GM23338 (cell line): ENCODE measurements at regions not wholly inside any gene's neighbourhood (a gene's known extent, or its start where the extent isn't known, plus 50 kb on each side); places are given as distances from the start of the nearest gene placed in this dataset.

Source experiments
- ATAC-seq: fragments of 200-7000 bp; cut with Tn5 transposase; 3 replicates; pipeline ENCODE4 v1.9.1; 2020
- DNase-seq: peaks from one replicate; pipeline ENCODE4 v3.0.0-alpha.2; 2015; ENCODE audit warnings: low spot score
- H2AFZ ChIP-seq: fragments of 200-600 bp; sonication (generic); 2 replicates; pipeline ENCODE4 v1.8.0; 2016; ENCODE audit warnings: antibody characterized with exemption, mild to moderate bottlenecking, moderate library complexity
- H3F3A ChIP-seq: fragments of 200-600 bp; sonication (generic); replicated peaks from 2 replicates; pipeline ENCODE4 v1.8.0; 2017; ENCODE audit warnings: antibody characterized with exemption, mixed run types, low read depth
- H3K27ac ChIP-seq: fragments of 200-600 bp; sonication (generic); 2 replicates; pipeline ENCODE4 v1.6.1; 2016; ENCODE audit warnings: low read depth
- H3K27me3 ChIP-seq: fragments of 200-600 bp; sonication (generic); 2 replicates; pipeline ENCODE4 v1.8.0; 2016; ENCODE audit warnings: mild to moderate bottlenecking, mixed run types, moderate library complexity; ENCODE audit not compliant: insufficient read depth
- H3K36me3 ChIP-seq: fragments of 200-600 bp; sonication (generic); 2 replicates; pipeline ENCODE4 v1.8.0; 2016; ENCODE audit warnings: mild to moderate bottlenecking; ENCODE audit not compliant: insufficient read depth
- H3K4me1 ChIP-seq: fragments of 200-600 bp; sonication (generic); 2 replicates; pipeline ENCODE4 v1.8.0; 2016; ENCODE audit warnings: mild to moderate bottlenecking, moderate library complexity; ENCODE audit not compliant: insufficient read depth
- H3K4me2 ChIP-seq: fragments of 200-600 bp; sonication (generic); 2 replicates; pipeline ENCODE4 v1.7.1; 2017; ENCODE audit warnings: mixed run types
- H3K4me3 ChIP-seq: fragments of 200-600 bp; sonication (generic); 2 replicates; pipeline ENCODE4 v1.6.1; 2016; ENCODE audit warnings: mixed run types
- H3K79me2 ChIP-seq: fragments of 200-600 bp; sonication (generic); replicated peaks from 2 replicates; pipeline ENCODE4 v1.8.0; 2017; ENCODE audit warnings: mild to moderate bottlenecking; ENCODE audit not compliant: insufficient read depth
- H3K9me2 ChIP-seq: fragments of 200-600 bp; sonication (generic); 2 replicates; pipeline ENCODE4 v1.8.0; 2017; ENCODE audit not compliant: insufficient read depth
- H4K20me1 ChIP-seq: fragments of 200-600 bp; sonication (generic); replicated peaks from 2 replicates; pipeline ENCODE4 v1.8.0; 2017; ENCODE audit warnings: mild to moderate bottlenecking; ENCODE audit not compliant: insufficient read depth
- H3K27ac Mint-ChIP-seq: 2 replicates; pipeline ENCODE4 v1.8.0; 2020; ENCODE audit warnings: inconsistent platforms, mild to moderate bottlenecking, moderate library complexity, mixed read lengths
- H3K27me3 Mint-ChIP-seq: 3 replicates; pipeline ENCODE4 v1.8.0; 2022; ENCODE audit warnings: low read depth, mild to moderate bottlenecking, moderate library complexity, mixed read lengths, inconsistent platforms; ENCODE audit not compliant: insufficient read depth, poor library complexity
- H3K36me3 Mint-ChIP-seq: 3 replicates; pipeline ENCODE4 v1.8.0; 2021; ENCODE audit warnings: low read depth, mild to moderate bottlenecking, inconsistent platforms, moderate library complexity, mixed read lengths
- H3K4me1 Mint-ChIP-seq: 3 replicates; pipeline ENCODE4 v1.8.0; 2020; ENCODE audit warnings: mild to moderate bottlenecking, inconsistent platforms, mixed read lengths
- H3K4me3 Mint-ChIP-seq: 3 replicates; pipeline ENCODE4 v1.8.0; 2021; ENCODE audit warnings: moderate library complexity, mild to moderate bottlenecking, inconsistent platforms, mixed read lengths
- H3K9me3 Mint-ChIP-seq: 3 replicates; pipeline ENCODE4 v1.8.0; 2020; ENCODE audit warnings: moderate library complexity, mild to moderate bottlenecking, inconsistent platforms, mixed read lengths
- EZH2phosphoT487 ChIP-seq: fragments of 200-600 bp; sonication (generic); IDR thresholded peaks from one replicate; pipeline ENCODE4 v1.8.1; 2018; ENCODE audit warnings: antibody characterized with exemption; ENCODE audit not compliant: unreplicated experiment
- JUNB ChIP-seq: IDR thresholded peaks from one replicate; pipeline ENCODE4 v1.6.1; 2016; ENCODE audit warnings: antibody characterized with exemption; ENCODE audit not compliant: unreplicated experiment
- NANOG ChIP-seq: IDR thresholded peaks from 2 replicates; pipeline ENCODE4 v1.6.1; 2016; ENCODE audit warnings: antibody characterized with exemption, borderline replicate concordance
- POLR2AphosphoS5 ChIP-seq: IDR thresholded peaks from 2 replicates; pipeline ENCODE4 v1.6.1; 2016; ENCODE audit warnings: antibody characterized with exemption, low read depth
- STAT1 ChIP-seq: IDR thresholded peaks from one replicate; pipeline ENCODE4 v1.6.1; 2016; ENCODE audit warnings: antibody characterized with exemption; ENCODE audit not compliant: unreplicated experiment
- ZNF331 ChIP-seq: fragments of 250-450 bp; sonication (Bioruptor Pico); IDR thresholded peaks from 2 replicates; pipeline ENCODE4 v1.5.0; 2020; ENCODE audit warnings: low read depth, mild to moderate bottlenecking, moderate library complexity
- TF ChIP-seq, protein P1 (sequence below): IDR thresholded peaks from 2 replicates; pipeline ENCODE4 v1.6.1; 2016; ENCODE audit warnings: antibody characterized with exemption
- TF ChIP-seq, protein P2 (sequence below), 2 experiments: fragments of 200-600 bp in 1 of 2; sonication (generic) in 1 of 2; conservative IDR thresholded peaks; 2 replicates each; pipeline versions ENCODE4 v1.5.1 to v1.6.1; 2016 to 2017; ENCODE audit warnings: antibody characterized with exemption in 2 of 2, low read depth in 2 of 2, mild to moderate bottlenecking in 2 of 2, moderate library complexity in 1 of 2
- TF ChIP-seq, protein P3 (sequence below): IDR thresholded peaks from one replicate; pipeline ENCODE4 v1.6.1; 2018; ENCODE audit warnings: antibody characterized with exemption; ENCODE audit not compliant: unreplicated experiment

DNA sequence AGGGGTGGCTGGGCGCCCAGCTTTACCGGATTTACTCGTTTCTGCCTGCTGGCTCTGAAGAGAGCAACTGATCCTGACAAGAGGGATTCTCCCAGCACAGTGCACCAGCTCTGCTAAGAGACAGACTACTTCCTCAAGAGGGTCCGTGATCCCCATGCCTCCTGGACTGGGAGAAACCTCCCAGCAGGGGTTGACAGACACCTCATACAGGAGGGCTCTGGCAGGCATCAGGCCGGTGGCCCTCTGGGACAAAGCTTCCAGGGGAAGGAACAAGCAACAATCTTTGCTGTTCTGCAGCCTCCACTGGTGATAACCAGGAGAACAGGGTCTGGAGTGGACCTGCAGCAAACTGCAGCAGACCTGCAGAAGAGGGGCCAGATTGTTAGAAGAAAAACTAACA, 1192.5 kb upstream of the PRR20A start:
- Histone ChIP-seq H3K27me3 (no peaks in the 10 kb centered on the region), H3K9me2 (no peaks in the 10 kb centered on the region), H3K79me2 (no peaks in the 10 kb centered on the region), H3K36me3 (no peaks in the 10 kb centered on the region), H3K4me3 (no peak overlapping the region), H3K4me1 (no peaks in the 10 kb centered on the region), H3F3A (no peaks in the 10 kb centered on the region), H3K4me2 (no peak overlapping the region), H2AFZ (no peak overlapping the region), H3K27ac (no peak overlapping the region), H4K20me1 (no peaks in the 10 kb centered on the region)
- ATAC-seq (no peak), DNase-seq (no peak)
- no peak overlapping the region for H3K4me3 Mint-ChIP-seq
- H3K27ac Mint-ChIP-seq: no peak overlapping the region
- no peaks in the 10 kb centered on the region; the same call in 2 of the 3 replicates for H3K9me3 Mint-ChIP-seq
- H3K4me1 Mint-ChIP-seq: no peaks in the 10 kb centered on the region
- H3K27me3 Mint-ChIP-seq: no peaks in the 10 kb centered on the region
- no peaks in the 10 kb centered on the region; the same call in 2 of the 3 replicates for H3K36me3 Mint-ChIP-seq
- TF ChIP-seq NANOG (no peak), ZNF331 (CRISPR knock-in tag) (no peak)

DNA sequence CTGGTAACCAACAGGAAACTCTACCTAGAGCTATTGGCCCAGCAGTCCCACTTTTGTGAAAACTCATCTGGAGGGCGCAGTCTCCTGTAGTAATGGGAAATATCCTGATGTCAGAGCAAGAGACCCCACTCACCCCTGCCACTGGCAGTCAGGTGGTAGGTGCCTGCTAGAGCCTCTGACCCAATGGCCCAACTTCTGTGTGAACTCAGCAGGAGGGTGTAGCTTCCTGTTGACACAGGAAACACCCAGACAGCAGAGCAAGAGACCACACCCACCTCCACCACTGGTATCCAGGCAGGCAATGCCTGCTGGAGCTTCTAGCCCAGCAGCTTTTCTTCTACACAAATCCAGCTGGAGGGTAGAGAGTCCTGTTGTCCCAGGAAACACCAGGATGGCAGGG, 1176.8 kb upstream of the PRR20A start:
- H3K36me3 ChIP-seq: no peaks in the 10 kb centered on the region
- H3K27me3 Mint-ChIP-seq: peaks cover 2% of the 10 kb centered on the region
- H3K27me3 ChIP-seq: no peaks in the 10 kb centered on the region
- no peak overlapping the region for H2AFZ ChIP-seq
- H3K27ac Mint-ChIP-seq: no peak overlapping the region
- DNase-seq (no peak), ATAC-seq (no peak)
- H3K4me2 ChIP-seq: no peak overlapping the region
- no peaks in the 10 kb centered on the region for H3K9me2 ChIP-seq
- H3K4me1 ChIP-seq: no peaks in the 10 kb centered on the region
- H3F3A ChIP-seq: no peaks in the 10 kb centered on the region
- H3K36me3 Mint-ChIP-seq: peaks cover 4% of the 10 kb centered on the region
- TF ChIP-seq ZNF331 (CRISPR knock-in tag): no peak
- no peak for TF ChIP-seq NANOG
- TF ChIP-seq, protein P1, sequence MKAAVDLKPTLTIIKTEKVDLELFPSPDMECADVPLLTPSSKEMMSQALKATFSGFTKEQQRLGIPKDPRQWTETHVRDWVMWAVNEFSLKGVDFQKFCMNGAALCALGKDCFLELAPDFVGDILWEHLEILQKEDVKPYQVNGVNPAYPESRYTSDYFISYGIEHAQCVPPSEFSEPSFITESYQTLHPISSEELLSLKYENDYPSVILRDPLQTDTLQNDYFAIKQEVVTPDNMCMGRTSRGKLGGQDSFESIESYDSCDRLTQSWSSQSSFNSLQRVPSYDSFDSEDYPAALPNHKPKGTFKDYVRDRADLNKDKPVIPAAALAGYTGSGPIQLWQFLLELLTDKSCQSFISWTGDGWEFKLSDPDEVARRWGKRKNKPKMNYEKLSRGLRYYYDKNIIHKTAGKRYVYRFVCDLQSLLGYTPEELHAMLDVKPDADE: no peak
- no peak for TF ChIP-seq JUNB
- TF ChIP-seq, protein P2, sequence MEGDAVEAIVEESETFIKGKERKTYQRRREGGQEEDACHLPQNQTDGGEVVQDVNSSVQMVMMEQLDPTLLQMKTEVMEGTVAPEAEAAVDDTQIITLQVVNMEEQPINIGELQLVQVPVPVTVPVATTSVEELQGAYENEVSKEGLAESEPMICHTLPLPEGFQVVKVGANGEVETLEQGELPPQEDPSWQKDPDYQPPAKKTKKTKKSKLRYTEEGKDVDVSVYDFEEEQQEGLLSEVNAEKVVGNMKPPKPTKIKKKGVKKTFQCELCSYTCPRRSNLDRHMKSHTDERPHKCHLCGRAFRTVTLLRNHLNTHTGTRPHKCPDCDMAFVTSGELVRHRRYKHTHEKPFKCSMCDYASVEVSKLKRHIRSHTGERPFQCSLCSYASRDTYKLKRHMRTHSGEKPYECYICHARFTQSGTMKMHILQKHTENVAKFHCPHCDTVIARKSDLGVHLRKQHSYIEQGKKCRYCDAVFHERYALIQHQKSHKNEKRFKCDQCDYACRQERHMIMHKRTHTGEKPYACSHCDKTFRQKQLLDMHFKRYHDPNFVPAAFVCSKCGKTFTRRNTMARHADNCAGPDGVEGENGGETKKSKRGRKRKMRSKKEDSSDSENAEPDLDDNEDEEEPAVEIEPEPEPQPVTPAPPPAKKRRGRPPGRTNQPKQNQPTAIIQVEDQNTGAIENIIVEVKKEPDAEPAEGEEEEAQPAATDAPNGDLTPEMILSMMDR (conservative IDR thresholded peaks at IDR 0.05; ENCODE audit: low read depth in 2 of 2): no peak
- no peak for TF ChIP-seq STAT1
- TF ChIP-seq EZH2phosphoT487: no peak
- TF ChIP-seq POLR2AphosphoS5: no peak
- TF ChIP-seq, protein P3, sequence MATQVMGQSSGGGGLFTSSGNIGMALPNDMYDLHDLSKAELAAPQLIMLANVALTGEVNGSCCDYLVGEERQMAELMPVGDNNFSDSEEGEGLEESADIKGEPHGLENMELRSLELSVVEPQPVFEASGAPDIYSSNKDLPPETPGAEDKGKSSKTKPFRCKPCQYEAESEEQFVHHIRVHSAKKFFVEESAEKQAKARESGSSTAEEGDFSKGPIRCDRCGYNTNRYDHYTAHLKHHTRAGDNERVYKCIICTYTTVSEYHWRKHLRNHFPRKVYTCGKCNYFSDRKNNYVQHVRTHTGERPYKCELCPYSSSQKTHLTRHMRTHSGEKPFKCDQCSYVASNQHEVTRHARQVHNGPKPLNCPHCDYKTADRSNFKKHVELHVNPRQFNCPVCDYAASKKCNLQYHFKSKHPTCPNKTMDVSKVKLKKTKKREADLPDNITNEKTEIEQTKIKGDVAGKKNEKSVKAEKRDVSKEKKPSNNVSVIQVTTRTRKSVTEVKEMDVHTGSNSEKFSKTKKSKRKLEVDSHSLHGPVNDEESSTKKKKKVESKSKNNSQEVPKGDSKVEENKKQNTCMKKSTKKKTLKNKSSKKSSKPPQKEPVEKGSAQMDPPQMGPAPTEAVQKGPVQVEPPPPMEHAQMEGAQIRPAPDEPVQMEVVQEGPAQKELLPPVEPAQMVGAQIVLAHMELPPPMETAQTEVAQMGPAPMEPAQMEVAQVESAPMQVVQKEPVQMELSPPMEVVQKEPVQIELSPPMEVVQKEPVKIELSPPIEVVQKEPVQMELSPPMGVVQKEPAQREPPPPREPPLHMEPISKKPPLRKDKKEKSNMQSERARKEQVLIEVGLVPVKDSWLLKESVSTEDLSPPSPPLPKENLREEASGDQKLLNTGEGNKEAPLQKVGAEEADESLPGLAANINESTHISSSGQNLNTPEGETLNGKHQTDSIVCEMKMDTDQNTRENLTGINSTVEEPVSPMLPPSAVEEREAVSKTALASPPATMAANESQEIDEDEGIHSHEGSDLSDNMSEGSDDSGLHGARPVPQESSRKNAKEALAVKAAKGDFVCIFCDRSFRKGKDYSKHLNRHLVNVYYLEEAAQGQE: no peak
- no peak overlapping the region for H3K4me3 Mint-ChIP-seq
- peaks cover 4% of the 10 kb centered on the region; the same call in 1 of the 3 replicates for H3K9me3 Mint-ChIP-seq
- no peak overlapping the region for H3K27ac ChIP-seq
- no peaks in the 10 kb centered on the region for H4K20me1 ChIP-seq
- H3K4me1 Mint-ChIP-seq: no peaks in the 10 kb centered on the region
- H3K79me2 ChIP-seq: no peaks in the 10 kb centered on the region
- H3K4me3 ChIP-seq: no peak overlapping the region
